Panc1 (cell line): ENCODE measurements at regions not wholly inside any gene's neighbourhood (a gene's known extent, or its start where the extent isn't known, plus 50 kb on each side); places are given as distances from the start of the nearest gene placed in this dataset.

ENCODE experiments used
- ATAC-seq: fragments of 200-7000 bp; cut with Tn5 transposase; 2 replicates; pipeline ENCODE4 v1.9.1; 2020; ENCODE audit warnings: mild to moderate bottlenecking, moderate library complexity
- BruUV-seq: library from RNA; stranded (reverse); fragments of 400-500 nt; replicated peaks from 2 replicates; lab custom pipeline; 2021; lab: Mats Ljungman, UMichigan
- CTCF ChIA-PET: fragments of 300-600 bp; sonication (Branson Sonifier 250); formaldehyde crosslinking; loops from one replicate; lab custom pipeline; 2022; ENCODE audit warnings: antibody characterized with exemption; lab: Charles Lee
- POLR2A ChIA-PET: fragments of 300-600 bp; sonication (Branson Sonifier 250); formaldehyde crosslinking; loops from one replicate; lab custom pipeline; 2022; ENCODE audit warnings: antibody characterized with exemption; lab: Charles Lee
- DNase-seq: peaks from one replicate; pipeline ENCODE4 v3.0.0-alpha.2; 2010; ENCODE audit warnings: low read depth, low spot score
- H3K27ac ChIP-seq: 2 replicates; pipeline ENCODE4 v1.5.1; 2011; ENCODE audit warnings: mild to moderate bottlenecking, low read length, inconsistent platforms
- H3K27me3 ChIP-seq: fragments of 200-500 bp; sonication (Bioruptor generic); 2 replicates; pipeline ENCODE4 v1.6.0; 2014; ENCODE audit warnings: low read length, inconsistent platforms; ENCODE audit not compliant: control insufficient read depth, insufficient read depth
- H3K36me3 ChIP-seq: fragments of 200-500 bp; sonication (Bioruptor generic); 2 replicates; pipeline ENCODE4 v1.5.1; 2014; ENCODE audit warnings: inconsistent platforms, mild to moderate bottlenecking, low read length, moderate library complexity; ENCODE audit not compliant: control insufficient read depth, insufficient read depth
- H3K4me1 ChIP-seq: 2 replicates; pipeline ENCODE4 v1.5.1; 2011; ENCODE audit warnings: inconsistent platforms, mild to moderate bottlenecking, low read length, moderate library complexity; ENCODE audit not compliant: control insufficient read depth, insufficient read depth
- H3K4me3 ChIP-seq, 2 experiments: 2 replicates each; pipeline ENCODE4 v1.5.1; 2011 to 2012; ENCODE audit warnings: low read depth in 2 of 2, low read length in 2 of 2, mild to moderate bottlenecking in 2 of 2, inconsistent platforms in 1 of 2, moderate library complexity in 1 of 2
- H3K9me3 ChIP-seq: fragments of 200-500 bp; sonication (Bioruptor generic); 2 replicates; pipeline ENCODE4 v1.5.1; 2014; ENCODE audit warnings: low read depth, mild to moderate bottlenecking, inconsistent platforms, low read length, moderate library complexity; ENCODE audit not compliant: control insufficient read depth, insufficient read depth
- CTCF ChIP-seq: fragments of 450-650 bp; IDR thresholded peaks from 2 replicates; pipeline ENCODE4 v1.5.1; 2017; ENCODE audit warnings: mild to moderate bottlenecking
- POLR2AphosphoS5 ChIP-seq: IDR thresholded peaks from 2 replicates; pipeline ENCODE4 v1.6.1; 2012; ENCODE audit warnings: mild to moderate bottlenecking, low read depth, low read length, moderate library complexity
- REST ChIP-seq, 2 experiments: IDR thresholded peaks; 2 replicates each; pipeline ENCODE4 v1.6.1; 2011 to 2012; ENCODE audit warnings: low read depth in 2 of 2, control low read depth in 1 of 2, low read length in 1 of 2, mild to moderate bottlenecking in 1 of 2, moderate library complexity in 1 of 2; ENCODE audit not compliant: insufficient read depth in 1 of 2
- SIN3A ChIP-seq: IDR thresholded peaks from 2 replicates; pipeline ENCODE4 v1.6.1; 2012; ENCODE audit warnings: low read depth, mild to moderate bottlenecking, low read length, moderate library complexity, borderline replicate concordance; ENCODE audit not compliant: insufficient read depth
- TCF7L2 ChIP-seq: IDR thresholded peaks from 2 replicates; pipeline ENCODE4 v1.6.1; 2011; ENCODE audit warnings: mild to moderate bottlenecking, low read depth, low read length, inconsistent platforms
- in situ Hi-C: cut with HindIII; loops from 2 replicates; pipeline ENCODE4 v1.10.0; 2016; ENCODE audit warnings: low sequenced_read_pairs, low pct_unique_long_range_greater_than_20kb
- intact Hi-C: fragments of 100-400 bp; cut with micrococcal nuclease; formaldehyde crosslinking; loops from one replicate; pipeline ENCODE4 v1.10.0; 2022; ENCODE audit not compliant: unreplicated experiment

GRCh38 chr1:168979276-168979675 is 127.2 kb upstream of the ATP1B1 start:
- Histone ChIP-seq H3K4me1 (no peaks in the 10 kb centered on the region), H3K9me3 (no peaks in the 10 kb centered on the region), H3K4me3 (no peak overlapping the region), H3K36me3 (no peaks in the 10 kb centered on the region), H3K27me3 (no peaks in the 10 kb centered on the region), H3K27ac (no peak overlapping the region)
- DNase-seq, result no peak
- ChIA-PET POLR2A (no interaction called here), CTCF (no interaction called here)
- no TSS peak for BruUV-seq
- intact Hi-C loops (no loop called here), in situ Hi-C loops (no loop called here)
- no peak for TF ChIP-seq TCF7L2
- no peak for ATAC-seq

- Histone ChIP-seq H3K36me3 (no peaks in the 10 kb centered on the region), H3K27me3 (no peaks in the 10 kb centered on the region), H3K27ac (no peak overlapping the region), H3K9me3 (no peaks in the 10 kb centered on the region), H3K4me3 (no peak overlapping the region), H3K4me1 (no peaks in the 10 kb centered on the region)
- no peak for ATAC-seq
- in situ Hi-C loops, result no loop called here
- ChIA-PET CTCF (no interaction called here), POLR2A (no interaction called here)
- intact Hi-C loops, result no loop called here
- no peak for DNase-seq
- no TSS peak for BruUV-seq
- TF ChIP-seq POLR2AphosphoS5 (no peak), CTCF (no peak), SIN3A (no peak), REST (IDR thresholded peaks at IDR 0.05; ENCODE audit: insufficient read depth in 1 of 2, low read depth in 2 of 2, low read length in 1 of 2) (no peak), TCF7L2 (no peak)
These were observed 126.3 kb upstream of the ATP1B1 start for GRCh38 chr1:168980180-168980579.

- ATAC-seq (no peak), DNase-seq (no peak)
- Histone ChIP-seq H3K36me3 (no peaks in the 10 kb centered on the region), H3K27ac (no peak overlapping the region), H3K4me1 (no peaks in the 10 kb centered on the region), H3K27me3 (no peaks in the 10 kb centered on the region), H3K9me3 (no peaks in the 10 kb centered on the region), H3K4me3 (no peak overlapping the region)
- ChIA-PET POLR2A (no interaction called here), CTCF (no interaction called here)
- intact Hi-C loops, result no loop called here
- in situ Hi-C loops, result no loop called here
- TF ChIP-seq TCF7L2 (no peak), SIN3A (no peak), CTCF (no peak), REST (IDR thresholded peaks at IDR 0.05; ENCODE audit: insufficient read depth in 1 of 2, low read depth in 2 of 2, low read length in 1 of 2) (no peak)
- BruUV-seq, result no TSS peak
These were observed 125.8 kb upstream of the ATP1B1 start for GRCh38 chr1:168980656-168981055.
